B cell (primary cell): ENCODE measurements at regions not wholly inside any gene's neighbourhood (a gene's known extent, or its start where the extent isn't known, plus 50 kb on each side); places are given as distances from the start of the nearest gene placed in this dataset.

Experiments
- ATAC-seq: fragments of 200-7000 bp; cut with Tn5 transposase; one replicate; pipeline ENCODE4 v1.10.0; 2021; ENCODE audit warnings: low read depth, mild to moderate bottlenecking, moderate number of reproducible peaks, moderate library complexity
- CTCF ChIA-PET: fragments of 350-600 bp; sonication (Branson Sonifier 250); formaldehyde crosslinking; loops from one replicate; lab custom pipeline; 2021; ENCODE audit warnings: antibody characterized with exemption, inconsistent platforms; lab: Charles Lee
- POLR2A ChIA-PET: fragments of 350-600 bp; sonication (Branson Sonifier 250); formaldehyde crosslinking; loops from one replicate; lab custom pipeline; 2021; ENCODE audit warnings: antibody characterized with exemption; lab: Charles Lee
- DNase-seq: peaks from one replicate; pipeline ENCODE4 v3.0.0; 2013
- H2AFZ ChIP-seq: 2 replicates; pipeline ENCODE4 v1.6.1; 2012; ENCODE audit warnings: mild to moderate bottlenecking, low read depth, low read length; ENCODE audit not compliant: insufficient read depth, poor library complexity, severe bottlenecking
- H3K27ac ChIP-seq, 2 donors: 1 replicate in 1 of 2; 2 replicates in 1 of 2; pipeline ENCODE4 v1.5.1; 2012 to 2013; ENCODE audit warnings: low read length in 2 of 2, mild to moderate bottlenecking in 2 of 2, moderate library complexity in 1 of 2
- H3K27me3 ChIP-seq, 4 experiments: fragments of 200-600 bp in 1 of 4; sonication (generic) in 1 of 4; replicated peaks in 1 of 4; 1 replicate in 2 of 4; 2 replicates in 2 of 4; pipeline versions ENCODE4 v1.6.1 to v1.7.0; 2013 to 2016; ENCODE audit warnings: low read length in 3 of 4, mild to moderate bottlenecking in 2 of 4, mixed read lengths in 1 of 4, moderate library complexity in 1 of 4; ENCODE audit not compliant: insufficient read depth in 4 of 4, control insufficient read depth in 3 of 4; ENCODE audit errors: control extremely low read depth in 1 of 4
- H3K36me3 ChIP-seq, 2 experiments: replicated peaks in 1 of 2; 1 replicate in 1 of 2; 2 replicates in 1 of 2; pipeline versions ENCODE4 v1.6.1 to v1.7.1; 2013; ENCODE audit warnings: low read length in 1 of 2; ENCODE audit not compliant: insufficient read depth in 2 of 2, control insufficient read depth in 1 of 2; ENCODE audit errors: control extremely low read depth in 1 of 2, extremely low read depth in 1 of 2
- H3K4me1 ChIP-seq, 2 donors: fragments of 200-600 bp in 1 of 2; sonication (generic) in 1 of 2; 1 replicate in 1 of 2; 2 replicates in 1 of 2; pipeline versions ENCODE4 v1.5.1 to v1.6.1; 2013 to 2017; ENCODE audit warnings: low read length in 2 of 2; ENCODE audit not compliant: control insufficient read depth in 2 of 2, insufficient read depth in 2 of 2
- H3K4me2 ChIP-seq: replicated peaks from 2 replicates; pipeline ENCODE3; 2012; ENCODE audit warnings: mild to moderate bottlenecking, low read depth, low read length; ENCODE audit not compliant: poor library complexity, severe bottlenecking
- H3K4me3 ChIP-seq, 5 experiments: fragments of 200-600 bp in 1 of 5; sonication (generic) in 1 of 5; 1 replicate in 3 of 5; 2 replicates in 2 of 5; pipeline versions ENCODE4 v1.5.1 to v1.7.0; 2011 to 2016; ENCODE audit warnings: low read length in 4 of 5, mild to moderate bottlenecking in 4 of 5, low read depth in 2 of 5, control low read depth in 1 of 5, moderate library complexity in 1 of 5; ENCODE audit not compliant: insufficient read depth in 1 of 5; ENCODE audit errors: control extremely low read depth in 1 of 5, extremely low read depth in 1 of 5
- H3K79me2 ChIP-seq: fragments of 200-600 bp; sonication (generic); one replicate; pipeline ENCODE4 v1.6.0; 2016; ENCODE audit warnings: low read length; ENCODE audit not compliant: control insufficient read depth, insufficient read depth
- H3K9ac ChIP-seq: fragments of 200-600 bp; sonication (generic); 2 replicates; pipeline ENCODE4 v1.6.1; 2017; ENCODE audit warnings: mild to moderate bottlenecking, low read length, moderate library complexity
- H3K9me3 ChIP-seq, 3 donors: one replicate each; pipeline versions ENCODE4 v1.6.1 to v1.7.1; 2013; ENCODE audit warnings: low read length in 2 of 3; ENCODE audit not compliant: control insufficient read depth in 2 of 3, insufficient read depth in 1 of 3; ENCODE audit errors: control extremely low read depth in 1 of 3
- H4K20me1 ChIP-seq: 2 replicates; pipeline ENCODE4 v1.6.0; 2012; ENCODE audit warnings: mild to moderate bottlenecking, low read length; ENCODE audit not compliant: insufficient read depth, control insufficient read depth, poor library complexity, severe bottlenecking
- H3K27ac Mint-ChIP-seq: one replicate; pipeline ENCODE4 v1.8.0; 2021; ENCODE audit warnings: mixed read lengths
- H3K27me3 Mint-ChIP-seq: one replicate; pipeline ENCODE4 v1.8.0; 2021; ENCODE audit warnings: mixed read lengths
- H3K4me1 Mint-ChIP-seq: one replicate; pipeline ENCODE4 v1.8.0; 2021; ENCODE audit warnings: mixed read lengths
- H3K4me3 Mint-ChIP-seq: one replicate; pipeline ENCODE4 v1.8.0; 2021; ENCODE audit warnings: mixed read lengths
- H3K9me3 Mint-ChIP-seq: one replicate; pipeline ENCODE4 v1.8.0; 2022; ENCODE audit warnings: mixed read lengths; ENCODE audit not compliant: insufficient read depth
- CTCF ChIP-seq: fragments of 200-600 bp; IDR thresholded peaks from one replicate; pipeline ENCODE4 v1.8.0; 2022; ENCODE audit warnings: antibody characterized with exemption, mild to moderate bottlenecking
- EZH2 ChIP-seq: IDR thresholded peaks from 2 replicates; pipeline ENCODE4 v1.6.1; 2012; ENCODE audit warnings: borderline replicate concordance, low read depth, mild to moderate bottlenecking, moderate library complexity, low read length; ENCODE audit not compliant: insufficient read depth, poor library complexity, severe bottlenecking
- WGBS: methylation state at CpG from one replicate; pipeline ENCODE4 v1.1.5; 2013; ENCODE audit warnings: missing lambda C conversion rate; ENCODE audit not compliant: insufficient coverage; 5-methylcytosine and 5-hydroxymethylcytosine counted together
- intact Hi-C: fragments of 100-400 bp; cut with micrococcal nuclease; formaldehyde crosslinking; loops from one replicate; pipeline ENCODE4 v1.10.0; 2022

- H3K9me3 Mint-ChIP-seq: no peaks in the 10 kb centered on the region
- H3K27ac Mint-ChIP-seq: no peak overlapping the region
- no peaks in the 10 kb centered on the region for H4K20me1 ChIP-seq
- H3K27me3 ChIP-seq: no peaks in the 10 kb centered on the region
- no peaks in the 10 kb centered on the region for H3K36me3 ChIP-seq
- no peak overlapping the region for H3K4me3 Mint-ChIP-seq
- H3K79me2 ChIP-seq: no peaks in the 10 kb centered on the region
- DNase-seq (no peak), ATAC-seq (no peak)
- no peaks in the 10 kb centered on the region for H3K27me3 Mint-ChIP-seq
- ChIA-PET POLR2A (no interaction called here), CTCF (no interaction called here)
- no CpG with 5 or more reads among the region's 1 CpG for WGBS
- no peaks in the 10 kb centered on the region for H3K4me1 Mint-ChIP-seq
- H3K4me1 ChIP-seq: no peaks in the 10 kb centered on the region
- no peak overlapping the region for H3K9ac ChIP-seq
- no peak for TF ChIP-seq EZH2
- no peak for TF ChIP-seq CTCF
- no peak overlapping the region for H3K4me2 ChIP-seq
- intact Hi-C loops: no loop called here
- H3K27ac ChIP-seq: no peak overlapping the region
- no peak overlapping the region for H2AFZ ChIP-seq
- H3K4me3 ChIP-seq: no peak overlapping the region
- peaks cover 0 to 4% (median 0%) of the 10 kb centered on the region in 3 donors for H3K9me3 ChIP-seq
Measured at GRCh38 chrX:114332766-114333165, 251.1 kb upstream of the HTR2C start.

- ChIA-PET POLR2A (no interaction called here), CTCF (no interaction called here)
- Histone ChIP-seq H3K27me3 (no peaks in the 10 kb centered on the region), H4K20me1 (no peaks in the 10 kb centered on the region), H3K4me1 (no peaks in the 10 kb centered on the region), H3K9me3 (peaks cover 0 to 4% (median 0%) of the 10 kb centered on the region in 3 donors), H2AFZ (no peak overlapping the region), H3K27ac (no peak overlapping the region), H3K4me2 (no peak overlapping the region), H3K9ac (no peak overlapping the region), H3K4me3 (no peak overlapping the region), H3K36me3 (no peaks in the 10 kb centered on the region), H3K79me2 (no peaks in the 10 kb centered on the region)
- Mint-ChIP-seq H3K9me3 (no peaks in the 10 kb centered on the region), H3K27ac (no peak overlapping the region), H3K27me3 (no peaks in the 10 kb centered on the region), H3K4me1 (no peaks in the 10 kb centered on the region), H3K4me3 (no peak overlapping the region)
- intact Hi-C loops: no loop called here
- TF ChIP-seq CTCF (no peak), EZH2 (no peak)
- DNase-seq (no peak), ATAC-seq (no peak)
- WGBS: no CpG with 5 or more reads among the region's 4 CpGs
Measured at GRCh38 chrX:114334473-114334982, 249.4 kb upstream of the HTR2C start.
